Suprapubic skin (tissue), 3 donors: ENCODE measurements at regions not wholly inside any gene's neighbourhood (a gene's known extent, or its start where the extent isn't known, plus 50 kb on each side); places are given as distances from the start of the nearest gene placed in this dataset.

Experiments used
- EP300 ChIP-seq: sonication (generic); formaldehyde crosslinking; IDR thresholded peaks from one replicate; pipeline ENCODE4 v1.6.1; 2017; ENCODE audit warnings: antibody characterized with exemption
- TF ChIP-seq, protein P1 (sequence below), 2 donors: fragments of 200-600 bp in 1 of 2; fragments of 450-650 bp in 1 of 2; sonication (generic) in 1 of 2; IDR thresholded peaks; one replicate each; pipeline ENCODE4 v1.5.1; 2016 to 2019; ENCODE audit warnings: antibody characterized with exemption in 2 of 2, mild to moderate bottlenecking in 1 of 2, moderate library complexity in 1 of 2

DNA sequence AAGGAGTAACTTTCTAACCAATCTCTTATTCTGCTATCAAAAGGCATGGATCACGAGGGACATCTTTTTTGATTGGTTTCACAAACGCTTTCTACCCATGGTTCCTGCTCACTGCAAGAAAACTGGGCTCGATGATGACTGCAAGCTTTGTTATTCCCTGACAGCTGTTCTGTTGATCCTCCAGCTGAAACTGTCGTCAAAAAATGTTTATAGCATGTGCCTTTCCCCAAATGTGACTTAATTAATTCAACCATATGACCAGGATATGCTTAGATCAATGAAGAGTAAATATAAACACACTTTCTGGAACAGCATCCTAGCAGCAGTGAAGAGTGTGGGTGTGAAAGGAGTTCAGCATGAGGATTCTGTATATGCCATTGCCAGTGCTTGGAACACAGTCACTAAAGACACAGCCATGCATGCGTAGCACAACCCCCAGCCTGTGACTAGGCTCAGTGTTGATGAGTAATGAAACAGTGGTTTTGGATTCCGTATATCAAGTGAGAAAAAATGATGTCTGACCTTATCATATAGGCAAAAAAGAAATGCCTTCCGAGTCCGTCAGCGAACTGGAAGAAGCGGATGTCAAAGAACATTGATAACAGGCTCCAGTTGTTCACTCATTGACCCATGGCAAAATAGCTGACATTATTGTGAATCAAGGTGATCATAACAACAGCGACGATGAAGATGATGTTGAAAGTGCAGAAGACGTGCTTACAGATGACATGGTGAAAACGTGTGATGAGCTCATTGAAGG lies 347.4 kb downstream of the FGF9 start:
- TF ChIP-seq, protein P1, sequence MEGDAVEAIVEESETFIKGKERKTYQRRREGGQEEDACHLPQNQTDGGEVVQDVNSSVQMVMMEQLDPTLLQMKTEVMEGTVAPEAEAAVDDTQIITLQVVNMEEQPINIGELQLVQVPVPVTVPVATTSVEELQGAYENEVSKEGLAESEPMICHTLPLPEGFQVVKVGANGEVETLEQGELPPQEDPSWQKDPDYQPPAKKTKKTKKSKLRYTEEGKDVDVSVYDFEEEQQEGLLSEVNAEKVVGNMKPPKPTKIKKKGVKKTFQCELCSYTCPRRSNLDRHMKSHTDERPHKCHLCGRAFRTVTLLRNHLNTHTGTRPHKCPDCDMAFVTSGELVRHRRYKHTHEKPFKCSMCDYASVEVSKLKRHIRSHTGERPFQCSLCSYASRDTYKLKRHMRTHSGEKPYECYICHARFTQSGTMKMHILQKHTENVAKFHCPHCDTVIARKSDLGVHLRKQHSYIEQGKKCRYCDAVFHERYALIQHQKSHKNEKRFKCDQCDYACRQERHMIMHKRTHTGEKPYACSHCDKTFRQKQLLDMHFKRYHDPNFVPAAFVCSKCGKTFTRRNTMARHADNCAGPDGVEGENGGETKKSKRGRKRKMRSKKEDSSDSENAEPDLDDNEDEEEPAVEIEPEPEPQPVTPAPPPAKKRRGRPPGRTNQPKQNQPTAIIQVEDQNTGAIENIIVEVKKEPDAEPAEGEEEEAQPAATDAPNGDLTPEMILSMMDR (IDR thresholded peaks at IDR 0.05) = no peak
- TF ChIP-seq EP300 = no peak
